ENCODE measurements at regions not wholly inside any gene's neighbourhood (a gene's known extent, or its start where the extent isn't known, plus 50 kb on each side); places are given as distances from the start of the nearest gene placed in this dataset.

DNA sequence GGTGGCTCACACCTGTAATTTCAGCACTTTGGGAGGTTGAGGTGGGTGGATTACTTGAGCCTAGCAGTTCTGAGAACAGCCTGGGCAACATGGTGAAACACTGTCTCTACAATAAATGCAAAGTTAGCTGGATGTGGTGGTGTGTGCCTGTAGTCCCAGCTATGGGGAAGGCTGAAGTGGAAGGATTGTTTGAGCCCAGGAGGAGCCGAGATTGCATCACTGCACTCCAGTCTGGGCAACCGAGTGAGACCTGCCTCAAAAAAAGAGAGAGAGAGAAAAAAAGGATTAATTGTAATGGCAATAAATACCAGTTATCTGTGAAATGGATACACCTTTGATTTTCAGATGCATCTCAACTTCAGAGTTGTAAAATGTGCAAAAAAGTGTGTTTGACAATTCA lies 58.8 kb downstream of the SPRY1 start:
- DNase-seq (ENCODE audit: low read depth in 2 of 2), result no peak

DNA sequence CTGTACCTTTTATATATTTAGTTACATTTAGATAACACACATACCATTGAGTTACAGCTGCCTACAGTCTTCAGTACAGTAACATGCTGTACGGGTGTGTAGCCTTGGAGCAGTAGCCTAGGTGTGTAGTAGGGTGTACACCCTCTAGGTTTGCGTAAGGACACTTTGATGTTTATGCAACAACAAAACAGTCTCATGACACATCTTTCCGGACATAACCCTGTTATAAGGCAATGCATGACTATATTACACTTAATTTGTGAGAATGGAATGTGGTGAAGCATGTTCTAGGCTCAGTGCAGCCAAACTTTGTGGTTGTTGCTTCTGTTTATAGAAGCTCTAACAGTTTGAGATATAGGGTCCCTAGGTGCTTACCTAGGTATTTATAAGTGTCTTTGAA lies 65.4 kb downstream of the SPRY1 start:
- no peak for DNase-seq (ENCODE audit: low read depth in 2 of 2)

DNA sequence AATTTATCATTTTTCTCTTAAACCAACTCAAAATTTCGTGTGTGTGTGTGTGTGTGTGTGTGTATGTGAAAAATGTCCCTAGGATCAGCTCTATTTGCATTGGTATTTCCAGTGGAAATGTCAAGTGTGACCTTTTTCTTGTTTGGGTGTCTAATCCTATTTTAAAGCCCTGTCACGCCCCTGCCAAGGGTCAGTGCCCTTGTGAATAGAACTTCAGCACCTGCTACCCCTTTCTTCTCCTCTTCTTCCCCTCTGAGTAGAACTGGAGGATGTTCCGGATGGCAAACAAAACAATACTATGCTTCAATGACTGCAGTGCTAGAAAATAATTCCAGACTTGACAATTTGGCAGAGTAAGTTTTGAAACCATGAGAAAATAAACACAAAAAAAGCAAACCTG lies 67.3 kb downstream of the SPRY1 start:
- no peak for DNase-seq (ENCODE audit: low read depth in 2 of 2)

GRCh38 chr4:123465416-123465815 lies 68.8 kb downstream of the SPRY1 start:
- DNase-seq (ENCODE audit: low read depth in 2 of 2), result no peak

DNA sequence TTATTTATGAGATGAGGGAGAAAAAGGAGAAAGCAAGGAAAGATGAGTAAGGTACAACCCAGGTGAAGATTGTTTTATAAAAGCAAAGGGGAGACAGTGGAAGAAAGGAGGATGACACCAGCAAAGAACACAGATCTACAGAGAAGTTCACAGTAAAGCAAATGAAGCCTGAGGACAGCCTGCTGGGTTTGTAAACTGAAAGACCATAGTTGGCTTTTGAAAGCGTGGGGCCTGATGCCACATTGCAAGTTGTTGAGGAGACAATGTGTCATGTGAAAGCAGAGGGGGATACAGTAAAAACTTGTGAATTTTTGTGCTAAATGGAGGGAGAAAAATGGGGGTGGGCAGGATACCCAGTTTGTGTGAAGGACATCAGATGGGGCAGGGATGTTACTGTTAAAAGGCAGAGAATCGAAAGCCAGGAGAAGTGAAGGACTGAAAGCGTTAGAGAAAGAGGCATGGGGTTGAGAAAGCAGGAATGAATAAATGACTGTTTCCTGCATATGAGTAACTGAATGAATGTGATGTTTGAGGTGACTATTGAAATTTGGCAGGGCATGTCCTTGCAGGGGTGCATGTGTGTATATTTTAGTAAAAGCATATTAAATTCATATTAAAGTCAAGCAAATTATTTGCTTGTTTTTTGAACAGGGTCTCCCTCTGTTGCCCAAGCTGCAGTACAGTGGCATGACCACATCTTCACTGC lies 69.6 kb downstream of the SPRY1 start:
- DNase-seq (ENCODE audit: low read depth in 2 of 2), result no peak

GRCh38 chr4:123468479-123469031 lies 72.0 kb downstream of the SPRY1 start:
- no peak for DNase-seq (ENCODE audit: low read depth in 2 of 2)

DNA sequence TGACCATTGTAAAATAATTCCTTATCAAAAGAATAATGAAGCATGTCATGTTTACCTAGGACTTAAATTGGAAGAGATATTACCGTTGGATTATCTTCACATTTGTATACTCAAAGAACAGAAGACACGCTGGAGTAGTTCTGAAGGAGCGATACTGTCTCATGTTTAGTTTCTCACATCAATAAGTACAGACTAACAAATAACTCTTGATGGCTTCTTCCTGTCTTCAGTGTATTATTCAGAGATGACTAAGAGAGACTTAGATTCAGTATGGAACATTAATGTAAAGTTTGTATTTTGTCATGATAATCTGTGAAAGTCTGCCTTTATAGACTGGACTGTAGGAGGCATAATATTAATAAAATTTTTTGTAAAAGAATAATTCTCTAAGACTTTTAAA lies 72.7 kb downstream of the SPRY1 start:
- no peak for DNase-seq (ENCODE audit: low read depth in 2 of 2)

DNA sequence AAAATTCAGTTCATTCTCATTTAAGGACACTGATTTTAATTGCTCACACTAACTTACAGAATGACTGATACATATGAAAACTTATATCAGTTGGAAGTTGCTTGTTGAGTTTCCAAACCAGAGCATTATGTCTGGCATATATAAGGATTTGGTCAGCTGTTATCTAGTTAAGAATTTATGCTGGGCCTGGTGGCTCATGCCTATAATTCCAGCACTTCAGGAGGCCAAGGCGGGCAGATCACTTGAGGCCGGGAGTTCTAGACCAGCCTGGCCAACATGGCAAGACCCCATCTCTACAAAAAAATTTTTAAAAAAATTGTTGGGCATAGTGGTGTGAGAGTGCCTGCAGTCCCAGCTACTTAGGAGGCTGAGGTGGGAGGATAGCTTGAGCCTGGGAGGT lies 73.1 kb downstream of the SPRY1 start:
- DNase-seq (ENCODE audit: low read depth in 2 of 2), result no peak

DNA sequence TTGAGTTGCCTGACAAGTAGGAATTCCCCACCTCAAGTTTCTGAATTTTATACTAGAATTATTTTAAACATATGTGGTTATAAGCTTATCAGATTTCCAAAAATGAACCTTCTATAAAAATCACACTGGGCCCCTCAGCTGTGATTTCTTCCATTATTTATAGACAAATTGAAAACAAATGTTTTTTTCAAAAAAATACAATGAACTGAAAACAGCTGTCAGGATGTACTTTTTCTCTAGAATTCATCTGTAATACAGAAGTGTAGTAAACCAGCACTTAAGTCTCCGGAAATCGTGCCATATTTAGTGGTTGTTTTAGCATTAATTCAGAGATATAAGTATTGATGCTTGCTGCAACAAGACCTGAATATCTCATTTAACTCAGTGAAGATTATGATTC lies 74.0 kb downstream of the SPRY1 start:
- no peak for DNase-seq (ENCODE audit: low read depth in 2 of 2)

DNA sequence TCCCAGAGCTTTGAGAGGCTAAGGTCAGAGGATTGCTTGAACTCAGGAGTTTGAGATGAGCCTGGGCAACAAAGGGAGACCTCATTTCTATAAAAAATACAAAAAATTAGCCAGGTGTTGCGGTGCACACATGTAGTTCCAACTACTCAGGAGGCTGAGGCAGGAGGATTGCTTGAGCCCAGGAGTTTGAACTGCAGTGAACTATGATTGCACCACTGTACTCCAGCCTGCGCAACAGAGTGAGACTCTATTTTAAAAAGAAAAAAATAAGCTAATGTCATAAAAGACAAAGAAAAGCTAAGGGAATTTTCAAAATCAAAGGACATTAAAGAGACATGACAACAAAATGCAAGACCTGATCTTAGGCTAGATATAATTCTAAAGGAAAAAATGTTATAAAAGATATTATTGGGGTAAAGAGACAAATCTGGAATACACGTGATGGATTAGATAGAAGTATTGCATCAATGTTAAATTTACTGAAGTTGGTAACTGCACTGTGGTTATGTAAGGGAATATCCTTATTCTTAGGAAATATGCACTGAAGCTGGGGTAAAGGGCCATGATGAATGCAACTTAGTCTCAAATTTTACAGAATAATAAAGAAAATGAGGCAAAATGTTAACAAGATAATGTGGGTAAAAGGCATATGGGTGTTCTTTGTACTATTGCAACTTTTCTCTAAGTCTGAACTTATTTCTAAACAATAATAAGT lies 75.2 kb downstream of the SPRY1 start:
- DNase-seq (ENCODE audit: low read depth in 2 of 2), result no peak

DNA sequence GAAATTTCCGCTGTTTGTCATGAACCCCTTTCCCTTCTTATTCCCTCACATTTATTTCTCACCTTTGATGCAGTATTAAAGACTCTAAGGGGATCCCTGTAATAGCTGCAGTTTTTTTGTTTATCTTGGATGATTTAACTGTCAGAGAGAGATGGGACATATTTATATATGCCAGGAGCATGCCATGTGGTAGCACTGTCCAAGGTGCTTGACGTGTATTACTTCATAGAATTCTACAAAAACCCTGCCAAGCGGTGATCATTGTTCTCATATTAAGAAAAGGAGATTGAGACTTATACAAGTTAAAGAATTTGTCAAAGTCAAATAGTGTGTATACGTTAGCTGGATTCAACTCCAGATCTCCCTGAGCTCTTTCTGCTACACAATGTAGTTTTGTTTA lies 78.2 kb downstream of the SPRY1 start:
- DNase-seq (ENCODE audit: low read depth in 2 of 2), result no peak

- DNase-seq (ENCODE audit: low read depth in 2 of 2), result no peak
Observed at GRCh38 chr4:123476089-123476488, 79.5 kb downstream of the SPRY1 start.

GRCh38 chr4:123477711-123478209 lies 81.2 kb downstream of the SPRY1 start:
- no peak for DNase-seq (ENCODE audit: low read depth in 2 of 2)

GRCh38 chr4:123478859-123479345 lies 82.3 kb downstream of the SPRY1 start:
- DNase-seq (ENCODE audit: low read depth in 2 of 2), result no peak

GRCh38 chr4:123479944-123480343 lies 83.3 kb downstream of the SPRY1 start:
- DNase-seq (ENCODE audit: low read depth in 2 of 2), result no peak

DNA sequence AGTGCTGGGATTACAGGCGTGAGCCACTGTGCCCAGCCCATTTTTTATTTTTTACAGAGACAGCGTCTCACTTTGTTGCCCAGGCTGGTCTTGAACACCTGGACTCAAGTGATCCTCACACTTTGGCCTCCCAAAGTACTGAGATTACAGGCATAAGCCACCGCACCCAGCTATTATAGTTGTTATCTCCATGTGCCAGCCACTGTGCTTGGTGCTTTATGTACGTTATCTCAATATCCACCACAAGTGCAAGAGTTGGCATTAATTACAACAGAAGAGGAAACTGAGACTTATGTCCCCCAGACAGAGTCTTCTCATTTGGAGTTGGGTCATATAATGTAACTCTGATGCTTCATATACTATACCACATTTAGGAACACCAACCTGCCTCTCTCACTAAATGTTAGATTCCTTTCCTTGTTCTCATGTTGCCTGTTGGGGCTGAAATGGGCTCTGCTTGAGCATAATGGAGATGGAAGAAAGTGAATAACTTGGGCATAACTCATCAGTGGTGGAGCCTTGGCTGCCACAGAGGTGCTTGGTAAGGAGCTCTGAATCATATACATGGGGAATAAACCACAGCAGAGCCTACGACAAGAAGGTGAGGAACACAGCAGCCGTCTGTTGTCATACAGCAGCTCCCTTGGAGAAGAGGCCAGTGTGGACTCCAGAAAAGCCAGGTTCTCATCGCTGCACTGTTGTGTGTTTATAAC lies 84.3 kb downstream of the SPRY1 start:
- DNase-seq (ENCODE audit: low read depth in 2 of 2), result no peak

GRCh38 chr4:123481717-123482116 lies 85.1 kb downstream of the SPRY1 start:
- no peak for DNase-seq (ENCODE audit: low read depth in 2 of 2)

GRCh38 chr4:123484291-123484926 lies 87.8 kb downstream of the SPRY1 start:
- DNase-seq (ENCODE audit: low read depth in 2 of 2), result no peak

- no peak for DNase-seq (ENCODE audit: low read depth in 2 of 2)
Observed at GRCh38 chr4:123485601-123486000, 89.0 kb downstream of the SPRY1 start.

GRCh38 chr4:123488916-123489315 lies 92.3 kb downstream of the SPRY1 start:
- no peak for DNase-seq (ENCODE audit: low read depth in 2 of 2)

GRCh38 chr4:123495530-123495929 lies 98.9 kb downstream of the SPRY1 start:
- no peak for DNase-seq (ENCODE audit: low read depth in 2 of 2)

GRCh38 chr4:123496421-123496820 lies 99.8 kb downstream of the SPRY1 start:
- DNase-seq (ENCODE audit: low read depth in 2 of 2), result no peak

Data from stimulated activated CD4-positive, alpha-beta T cell treated with anti-CD3 and anti-CD28 coated beads, Interleukin-1b, Interleukin-23, amount 100 ng/mL, for 1 hour (primary cell).